ENCODE measurements at regions not wholly inside any gene's neighbourhood (a gene's known extent, or its start where the extent isn't known, plus 50 kb on each side); places are given as distances from the start of the nearest gene placed in this dataset.

- TF ChIP-seq POLR2AphosphoS5 (IDR thresholded peaks at IDR 0.05; ENCODE audit: borderline replicate concordance, low read depth, low read length) (no peak), EZH2 (IDR thresholded peaks at IDR 0.05) (no peak)
These were observed 107.5 kb upstream of the ATF7IP start for GRCh38 chr12:14257734-14258574.
